Sigmoid colon (tissue), 4 donors: ENCODE measurements at regions not wholly inside any gene's neighbourhood (a gene's known extent, or its start where the extent isn't known, plus 50 kb on each side); places are given as distances from the start of the nearest gene placed in this dataset.

Experiments used
- CTCF ChIP-seq, 4 experiments: fragments of 450-650 bp in 3 of 4; fragments of 200-600 bp in 1 of 4; IDR thresholded peaks; one replicate each; pipeline ENCODE4 v1.5.1; 2016 to 2019; ENCODE audit warnings: antibody characterized with exemption in 4 of 4, mild to moderate bottlenecking in 3 of 4, moderate library complexity in 2 of 4
- POLR2A ChIP-seq, 2 donors: fragments of 450-650 bp; IDR thresholded peaks; one replicate each; pipeline ENCODE4 v1.6.1; 2016; ENCODE audit warnings: antibody characterized with exemption in 2 of 2, mild to moderate bottlenecking in 2 of 2, moderate library complexity in 2 of 2
- POLR2AphosphoS5 ChIP-seq, 4 donors: sonication (generic); formaldehyde crosslinking; IDR thresholded peaks; one replicate each; pipeline ENCODE4 v1.6.1; 2017; ENCODE audit warnings: antibody characterized with exemption in 4 of 4

GRCh38 chr14:96962337-96962736 is 165.2 kb downstream of the VRK1 start:
- TF ChIP-seq CTCF (IDR thresholded peaks at IDR 0.05) (no peak), POLR2A (IDR thresholded peaks at IDR 0.05) (no peak), POLR2AphosphoS5 (IDR thresholded peaks at IDR 0.05) (no peak)
